GM18505 (cell line): ENCODE measurements at regions not wholly inside any gene's neighbourhood (a gene's known extent, or its start where the extent isn't known, plus 50 kb on each side); places are given as distances from the start of the nearest gene placed in this dataset.

Experiments used
- ATAC-seq: cut with Tn5 transposase; IDR thresholded peaks from one replicate; pipeline ENCODE4 v1.9.1; 2021; ENCODE audit not compliant: unreplicated experiment
- POLR2A ChIP-seq: IDR thresholded peaks from 4 replicates; pipeline ENCODE4 v1.6.1; 2011; ENCODE audit warnings: borderline replicate concordance; ENCODE audit not compliant: insufficient read depth, insufficient read length; ENCODE audit errors: extremely low read depth

- no peak for ATAC-seq
- no peak for TF ChIP-seq POLR2A
Measured at GRCh38 chr6:104381907-104382306, 477.8 kb downstream of the HACE1 start.

GRCh38 chr6:104365451-104366234, 494.1 kb downstream of the HACE1 start:
- ATAC-seq, result no peak
- TF ChIP-seq POLR2A, result no peak

- TF ChIP-seq POLR2A, result no peak
- no peak for ATAC-seq
Measured at GRCh38 chr6:104357928-104358327, 501.8 kb downstream of the HACE1 start.

GRCh38 chr6:104356197-104356596, 503.5 kb downstream of the HACE1 start:
- no peak for ATAC-seq
- TF ChIP-seq POLR2A, result no peak

GRCh38 chr6:104349191-104349590, 510.5 kb downstream of the HACE1 start:
- no peak for ATAC-seq
- TF ChIP-seq POLR2A, result no peak

- no peak for ATAC-seq
- TF ChIP-seq POLR2A, result no peak
Measured at GRCh38 chr6:104344223-104344622, 515.5 kb downstream of the HACE1 start.

GRCh38 chr6:104332364-104332763, 527.4 kb downstream of the HACE1 start:
- ATAC-seq, result no peak
- TF ChIP-seq POLR2A, result no peak

- no peak for TF ChIP-seq POLR2A
- no peak for ATAC-seq
Measured at GRCh38 chr6:104326173-104327001, 533.3 kb downstream of the HACE1 start.

- TF ChIP-seq POLR2A, result no peak
- ATAC-seq, result no peak
Measured at GRCh38 chr6:104325341-104326172, 534.2 kb downstream of the HACE1 start.

- ATAC-seq, result no peak
- no peak for TF ChIP-seq POLR2A
Measured at GRCh38 chr6:104324301-104324700, 535.4 kb downstream of the HACE1 start.

- no peak for ATAC-seq
- no peak for TF ChIP-seq POLR2A
Measured at GRCh38 chr6:104322841-104323240, 536.9 kb downstream of the HACE1 start.

GRCh38 chr6:104321301-104321700, 538.4 kb downstream of the HACE1 start:
- ATAC-seq, result no peak
- TF ChIP-seq POLR2A, result no peak

- TF ChIP-seq POLR2A, result no peak
- ATAC-seq, result no peak
Measured at GRCh38 chr6:104320896-104321295, 538.8 kb downstream of the HACE1 start.
